Lower leg skin (tissue), 4 donors: ENCODE measurements at regions not wholly inside any gene's neighbourhood (a gene's known extent, or its start where the extent isn't known, plus 50 kb on each side); places are given as distances from the start of the nearest gene placed in this dataset.
"Not testable (repeated sequence)": the region's sequence is repeated elsewhere in the genome, so short reads cannot be mapped to it uniquely, and the experiment has no call there.

ENCODE experiments used
- DNase-seq, 2 donors: peaks; one replicate each; pipeline ENCODE4 v3.0.0-alpha.2; 2019; ENCODE audit warnings: low spot score in 2 of 2
- H3K4me3 ChIP-seq: fragments of 200-600 bp; sonication (generic); 2 replicates; pipeline ENCODE4 v1.5.1; 2017; ENCODE audit warnings: mild to moderate bottlenecking, low read depth; ENCODE audit not compliant: poor library complexity, severe bottlenecking
- CTCF ChIP-seq, 3 donors: fragments of 450-650 bp; IDR thresholded peaks; one replicate each; pipeline ENCODE4 v1.5.1; 2016; ENCODE audit warnings: antibody characterized with exemption in 3 of 3, mild to moderate bottlenecking in 3 of 3, moderate library complexity in 2 of 3
- POLR2A ChIP-seq, 2 donors: fragments of 450-650 bp; IDR thresholded peaks; one replicate each; pipeline ENCODE4 v1.6.1; 2016 to 2017; ENCODE audit warnings: antibody characterized with exemption in 2 of 2, mild to moderate bottlenecking in 1 of 2, moderate library complexity in 1 of 2
- WGBS, 2 donors: methylation state at CpG; one replicate each; pipeline ENCODE4 v1.1.5; 2018; 5-methylcytosine and 5-hydroxymethylcytosine counted together
- intact Hi-C: fragments of 100-400 bp; cut with DNase I; formaldehyde crosslinking; loops from one replicate; pipeline ENCODE4 v1.15.0; 2023; ENCODE audit warnings: low total_unique reads

- TF ChIP-seq POLR2A (IDR thresholded peaks at IDR 0.05) (no peak), CTCF (IDR thresholded peaks at IDR 0.05) (no peak)
These were observed 617.0 kb upstream of the LINC00305 start for GRCh38 chr18:64765908-64766307.

GRCh38 chr18:64752707-64753106, 603.8 kb upstream of the LINC00305 start:
- intact Hi-C loops: no loop called here
- 62 to 88% methylated on average over 2 of the region's 2 CpGs for WGBS, 2 donors
- no peak for DNase-seq
- TF ChIP-seq POLR2A (IDR thresholded peaks at IDR 0.05): no peak
- TF ChIP-seq CTCF (IDR thresholded peaks at IDR 0.05): no peak
- no peak overlapping the region for H3K4me3 ChIP-seq

More at GRCh38 chr18:64765908-64766307, 617.0 kb upstream of the LINC00305 start:
- WGBS, 2 donors: 28 to 32% methylated on average over 3 of the region's 3 CpGs
- H3K4me3 ChIP-seq: no peak overlapping the region
- DNase-seq: no peak
- intact Hi-C loops: no loop called here

GRCh38 chr18:64749884-64750283, 601.0 kb upstream of the LINC00305 start:
- no peak for DNase-seq
- 77% methylated on average over 2 of the region's 2 CpGs for WGBS, 2 donors
- H3K4me3 ChIP-seq: no peak overlapping the region
- no peak for TF ChIP-seq CTCF (IDR thresholded peaks at IDR 0.05)
- TF ChIP-seq POLR2A (IDR thresholded peaks at IDR 0.05): no peak
- intact Hi-C loops: no loop called here

GRCh38 chr18:64747803-64748202, 598.9 kb upstream of the LINC00305 start:
- TF ChIP-seq CTCF (IDR thresholded peaks at IDR 0.05) (no peak), POLR2A (IDR thresholded peaks at IDR 0.05) (no peak)
- intact Hi-C loops: no loop called here

GRCh38 chr18:64742898-64743297, 594.0 kb upstream of the LINC00305 start:
- intact Hi-C loops: no loop called here
- H3K4me3 ChIP-seq: no peak overlapping the region
- DNase-seq: no peak
- TF ChIP-seq POLR2A (IDR thresholded peaks at IDR 0.05) (no peak), CTCF (IDR thresholded peaks at IDR 0.05) (no peak)

More at GRCh38 chr18:64747803-64748202, 598.9 kb upstream of the LINC00305 start:
- H3K4me3 ChIP-seq: no peak overlapping the region
- DNase-seq: no peak

- TF ChIP-seq POLR2A (IDR thresholded peaks at IDR 0.05) (no peak), CTCF (IDR thresholded peaks at IDR 0.05) (no peak)
- intact Hi-C loops: no loop called here
- 91 to 93% methylated on average over 2 of the region's 2 CpGs for WGBS, 2 donors
These were observed 585.2 kb upstream of the LINC00305 start for GRCh38 chr18:64734063-64734462.

GRCh38 chr18:64725657-64726056, 576.8 kb upstream of the LINC00305 start:
- 95 to 96% methylated on average over 37 to 38 of the region's 39 CpGs for WGBS, 2 donors
- DNase-seq, intact Hi-C loops, H3K4me3 ChIP-seq: not testable (repeated sequence)

More at GRCh38 chr18:64734063-64734462, 585.2 kb upstream of the LINC00305 start:
- no peak overlapping the region for H3K4me3 ChIP-seq
- DNase-seq: no peak
